K562 (cell line): ENCODE measurements at regions not wholly inside any gene's neighbourhood (a gene's known extent, or its start where the extent isn't known, plus 50 kb on each side); places are given as distances from the start of the nearest gene placed in this dataset.

Experiments used
- ATAC-seq: fragments of 200-7000 bp; cut with Tn5 transposase; 3 replicates; pipeline ENCODE4 v1.9.1; 2020; ENCODE audit warnings: moderate library complexity
- BruUV-seq: library from RNA; stranded (reverse); fragments of 400-500 nt; replicated peaks from 2 replicates; lab custom pipeline; 2021; lab: Mats Ljungman, UMichigan
- CTCF ChIA-PET: fragments of 300-600 bp; formaldehyde crosslinking; extraction: SDS; loops from one replicate; lab custom pipeline; 2021; ENCODE audit warnings: low intra/inter-chr PET ratio; lab: Yijun Ruan, JAX
- POLR2A ChIA-PET: fragments of 300-600, 350-650 bp; sonication (Branson Sonifier 250); formaldehyde crosslinking; extraction: SDS; loops from one replicate; lab custom pipeline; 2021; ENCODE audit warnings: antibody characterized with exemption, inconsistent platforms; lab: Yijun Ruan, JAX
- DNase-seq, 4 experiments: peaks; one replicate each; pipeline versions ENCODE4 v3.0.0 to v3.0.0-alpha.2; 2011 to 2018; ENCODE audit warnings: low spot score in 3 of 4, mixed read lengths in 3 of 4; ENCODE audit errors: extremely low read depth in 1 of 4
- FAIRE-seq: peaks from 2 replicates; lab custom pipeline; 2011; peaks lifted over from hg19 to GRCh38; lab: Jason Lieb, UNC
- H2AFZ ChIP-seq: 2 replicates; pipeline ENCODE4 v1.6.0; 2011; ENCODE audit warnings: low read depth, low read length, control low read depth, inconsistent platforms
- H3K27ac ChIP-seq: fragments of 200-600 bp; 3 replicates; pipeline ENCODE4 v1.8.0; 2011; ENCODE audit warnings: low read depth, mild to moderate bottlenecking, control low read depth, inconsistent platforms, low read length, moderate library complexity, mixed read lengths; ENCODE audit errors: extremely low read depth
- H3K27me3 ChIP-seq, 2 experiments: fragments of 300-600 bp in 1 of 2; 2 replicates in 1 of 2; 3 replicates in 1 of 2; pipeline versions ENCODE4 v1.6.0 to v1.8.0; 2011; ENCODE audit warnings: inconsistent platforms in 2 of 2, low read length in 2 of 2, mild to moderate bottlenecking in 1 of 2, mixed read lengths in 1 of 2, moderate library complexity in 1 of 2; ENCODE audit not compliant: control insufficient read depth in 2 of 2, insufficient read depth in 2 of 2
- H3K36me3 ChIP-seq: fragments of 300-600 bp; 3 replicates; pipeline ENCODE4 v1.8.0; 2011; ENCODE audit warnings: mild to moderate bottlenecking, low read length, inconsistent platforms; ENCODE audit not compliant: control insufficient read depth, insufficient read depth
- H3K4me1 ChIP-seq, 2 experiments: fragments of 200-600 bp in 1 of 2; replicated peaks in 1 of 2; 2 replicates in 1 of 2; 3 replicates in 1 of 2; pipeline versions ENCODE4 v1.5.1 to v1.8.0; 2011; ENCODE audit warnings: inconsistent platforms in 2 of 2, low read length in 2 of 2, mild to moderate bottlenecking in 1 of 2, mixed read lengths in 1 of 2, moderate library complexity in 1 of 2; ENCODE audit not compliant: control insufficient read depth in 2 of 2, insufficient read depth in 2 of 2
- H3K4me2 ChIP-seq: 2 replicates; pipeline ENCODE4 v1.6.1; 2011; ENCODE audit warnings: low read length, control low read depth, inconsistent platforms, mixed read lengths; ENCODE audit not compliant: insufficient read depth
- H3K4me3 ChIP-seq: fragments of 200-600 bp; sonication (generic), shearing (Covaris generic); 2 replicates; pipeline ENCODE4 v1.5.1; 2016; ENCODE audit warnings: control low read depth, inconsistent platforms
- H3K79me2 ChIP-seq: fragments of 200-600 bp; 3 replicates; pipeline ENCODE4 v1.8.0; 2011; ENCODE audit warnings: low read length, inconsistent platforms; ENCODE audit not compliant: control insufficient read depth, insufficient read depth
- H3K9ac ChIP-seq, 2 experiments: 2 replicates each; pipeline versions ENCODE4 v1.6.0 to v1.6.1; 2011; ENCODE audit warnings: low read depth in 2 of 2, low read length in 2 of 2, control low read depth in 1 of 2, inconsistent platforms in 1 of 2, mild to moderate bottlenecking in 1 of 2, mixed read lengths in 1 of 2; ENCODE audit not compliant: insufficient read depth in 1 of 2
- H3K9me1 ChIP-seq: one replicate; pipeline ENCODE4 v1.6.0; 2011; ENCODE audit warnings: inconsistent platforms, mild to moderate bottlenecking, low read length, moderate library complexity; ENCODE audit not compliant: control insufficient read depth, insufficient read depth
- H3K9me3 ChIP-seq: replicated peaks from 2 replicates; pipeline ENCODE4 v1.5.1; 2011; ENCODE audit warnings: low read depth, low read length, inconsistent platforms; ENCODE audit not compliant: control insufficient read depth, insufficient read depth
- H4K20me1 ChIP-seq: replicated peaks from 2 replicates; pipeline ENCODE4 v1.6.1; 2011; ENCODE audit warnings: low read length, inconsistent platforms, mixed read lengths; ENCODE audit not compliant: control insufficient read depth, insufficient read depth
- CCAR2 ChIP-seq: fragments of 200-400 bp; formaldehyde crosslinking; IDR thresholded peaks from 2 replicates; pipeline ENCODE4 v1.6.1; 2017; ENCODE audit warnings: mild to moderate bottlenecking, low read depth, low read length
- CHCHD3 ChIP-seq: fragments of 250-450 bp; sonication (Bioruptor Pico); IDR thresholded peaks from 2 replicates; pipeline ENCODE4 v2.1.2; 2022; ENCODE audit warnings: mild to moderate bottlenecking
- DACH1 ChIP-seq: fragments of 450-650 bp; IDR thresholded peaks from 2 replicates; pipeline ENCODE4 v1.6.1; 2018; ENCODE audit not compliant: partially characterized antibody
- NFIX ChIP-seq: fragments of 250-450 bp; sonication (Bioruptor Pico); IDR thresholded peaks from 2 replicates; pipeline ENCODE4 v1.4.0; 2020; ENCODE audit warnings: low read depth, mild to moderate bottlenecking, moderate library complexity
- PHB ChIP-seq: fragments of 250-450 bp; sonication (Bioruptor Pico); IDR thresholded peaks from 2 replicates; pipeline ENCODE4 v1.5.0; 2021
- RBBP5 ChIP-seq: fragments of 200-600 bp; sonication (generic); IDR thresholded peaks from 2 replicates; pipeline ENCODE4 v1.6.1; 2012; ENCODE audit warnings: borderline replicate concordance, mild to moderate bottlenecking, low read length, control low read depth, inconsistent platforms; ENCODE audit not compliant: insufficient read depth, poor library complexity, severe bottlenecking
- SMAD4 ChIP-seq: fragments of 250-450 bp; sonication (Bioruptor Pico); conservative IDR thresholded peaks from 2 replicates; pipeline ENCODE4 v1.8.0; 2021; ENCODE audit warnings: inconsistent platforms, mild to moderate bottlenecking, moderate library complexity
- SMARCA5 ChIP-seq: fragments of 450-650 bp; IDR thresholded peaks from 2 replicates; pipeline ENCODE4 v1.6.1; 2016
- ZKSCAN1 ChIP-seq: fragments of 150-350 bp; IDR thresholded peaks from 2 replicates; pipeline ENCODE4 v1.6.1; 2016; ENCODE audit warnings: low read depth, low read length
- ZNF212 ChIP-seq: fragments of 450-650 bp; formaldehyde crosslinking; IDR thresholded peaks from 2 replicates; pipeline ENCODE4 v1.4.0; 2020; ENCODE audit warnings: mild to moderate bottlenecking
- ZNF274 ChIP-seq: IDR thresholded peaks from 2 replicates; pipeline ENCODE4 v1.6.1; 2011; ENCODE audit warnings: low read depth, mild to moderate bottlenecking, low read length, moderate library complexity, borderline replicate concordance
- ZNF3 ChIP-seq: fragments of 250-450 bp; sonication (Bioruptor Pico); IDR thresholded peaks from 2 replicates; pipeline ENCODE4 v1.5.0; 2021; ENCODE audit warnings: mild to moderate bottlenecking, moderate library complexity
- ZNF766 ChIP-seq: fragments of 200-800 bp; sonication (Bioruptor generic); conservative IDR thresholded peaks from 2 replicates; pipeline ENCODE4 v1.6.1; 2016; ENCODE audit warnings: missing genetic modification characterization, missing compliant biosample characterization
- WGBS: fragments of 100-300 bp; shearing (Covaris generic); methylation state at CpG from one replicate; pipeline ENCODE4 v1.1.6; 2016; ENCODE audit warnings: low coverage, mixed read lengths; ENCODE audit not compliant: insufficient coverage; ENCODE audit errors: missing lambda C conversion rate; 5-methylcytosine and 5-hydroxymethylcytosine counted together
- in situ Hi-C: fragments of 300-500 bp; cut with MboI; formaldehyde crosslinking; loops from 4 replicates; pipeline ENCODE4 v1.15.0; 2018; ENCODE audit warnings: inconsistent platforms, mixed read lengths
- intact Hi-C: fragments of 100-400 bp; cut with micrococcal nuclease; formaldehyde crosslinking; loops from 2 replicates; pipeline ENCODE4 v1.14.2; 2022
- TF ChIP-seq, protein P1 (sequence below), 3 experiments: IDR thresholded peaks in 2 of 3; conservative IDR thresholded peaks in 1 of 3; 2 replicates each; pipeline ENCODE4 v1.5.1; 2011 to 2012; ENCODE audit warnings: low read length in 3 of 3, mild to moderate bottlenecking in 3 of 3, control low read depth in 2 of 3, improper control_type of control experiment in 1 of 3, inconsistent platforms in 1 of 3, low read depth in 1 of 3, mixed read lengths in 1 of 3, moderate library complexity in 1 of 3; ENCODE audit not compliant: insufficient read depth in 2 of 3

DNA sequence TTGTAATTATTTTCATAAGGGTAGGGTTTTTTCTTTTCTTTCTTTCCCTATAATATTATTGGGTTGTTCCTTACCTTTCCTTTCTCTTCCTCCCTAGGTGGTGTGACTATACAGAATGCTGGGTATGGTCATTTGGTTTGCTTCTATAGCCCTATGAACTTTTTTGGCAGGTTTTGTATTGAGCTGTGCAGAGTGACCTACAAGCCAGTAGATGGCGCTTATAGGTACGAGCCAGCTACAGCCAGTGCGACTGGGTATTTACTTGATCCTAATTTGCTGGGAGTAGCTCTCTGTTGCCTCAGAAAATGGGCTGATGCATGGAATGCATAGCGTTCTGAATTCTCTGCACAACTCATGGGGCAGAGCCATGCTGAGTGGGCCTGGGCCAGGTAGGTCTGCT is 423.3 kb downstream of the MAGEE1 start:
- Histone ChIP-seq H3K27ac (no peak overlapping the region), H3K4me3 (no peak overlapping the region), H3K36me3 (no peaks in the 10 kb centered on the region), H3K79me2 (no peaks in the 10 kb centered on the region), H3K9ac (no peak overlapping the region), H3K27me3 (no peaks in the 10 kb centered on the region), H4K20me1 (no peaks in the 10 kb centered on the region), H3K4me1 (no peaks in the 10 kb centered on the region), H3K4me2 (no peak overlapping the region), H2AFZ (no peak overlapping the region), H3K9me3 (no peaks in the 10 kb centered on the region), H3K9me1 (no peaks in the 10 kb centered on the region)
- TF ChIP-seq SMARCA5 = no peak
- TF ChIP-seq, protein P1, sequence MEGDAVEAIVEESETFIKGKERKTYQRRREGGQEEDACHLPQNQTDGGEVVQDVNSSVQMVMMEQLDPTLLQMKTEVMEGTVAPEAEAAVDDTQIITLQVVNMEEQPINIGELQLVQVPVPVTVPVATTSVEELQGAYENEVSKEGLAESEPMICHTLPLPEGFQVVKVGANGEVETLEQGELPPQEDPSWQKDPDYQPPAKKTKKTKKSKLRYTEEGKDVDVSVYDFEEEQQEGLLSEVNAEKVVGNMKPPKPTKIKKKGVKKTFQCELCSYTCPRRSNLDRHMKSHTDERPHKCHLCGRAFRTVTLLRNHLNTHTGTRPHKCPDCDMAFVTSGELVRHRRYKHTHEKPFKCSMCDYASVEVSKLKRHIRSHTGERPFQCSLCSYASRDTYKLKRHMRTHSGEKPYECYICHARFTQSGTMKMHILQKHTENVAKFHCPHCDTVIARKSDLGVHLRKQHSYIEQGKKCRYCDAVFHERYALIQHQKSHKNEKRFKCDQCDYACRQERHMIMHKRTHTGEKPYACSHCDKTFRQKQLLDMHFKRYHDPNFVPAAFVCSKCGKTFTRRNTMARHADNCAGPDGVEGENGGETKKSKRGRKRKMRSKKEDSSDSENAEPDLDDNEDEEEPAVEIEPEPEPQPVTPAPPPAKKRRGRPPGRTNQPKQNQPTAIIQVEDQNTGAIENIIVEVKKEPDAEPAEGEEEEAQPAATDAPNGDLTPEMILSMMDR (IDR thresholded peaks at IDR 0.05 in 2 of 3, conservative IDR thresholded peaks at IDR 0.05 in 1 of 3; ENCODE audit: insufficient read depth in 2 of 3, low read depth in 1 of 3, low read length in 3 of 3) = peak in 1 of 3 experiments; percentile 20; a peak in 1 of 6 replicates
- 7% methylated on average over 3 of the region's 4 CpGs for WGBS
- in situ Hi-C loops = no loop called here
- CTCF ChIA-PET = no interaction called here
- intact Hi-C loops = no loop called here
- BruUV-seq = no TSS peak
- no peak for ATAC-seq
- no peak for DNase-seq
- no peak for FAIRE-seq
- POLR2A ChIA-PET = no interaction called here

DNA sequence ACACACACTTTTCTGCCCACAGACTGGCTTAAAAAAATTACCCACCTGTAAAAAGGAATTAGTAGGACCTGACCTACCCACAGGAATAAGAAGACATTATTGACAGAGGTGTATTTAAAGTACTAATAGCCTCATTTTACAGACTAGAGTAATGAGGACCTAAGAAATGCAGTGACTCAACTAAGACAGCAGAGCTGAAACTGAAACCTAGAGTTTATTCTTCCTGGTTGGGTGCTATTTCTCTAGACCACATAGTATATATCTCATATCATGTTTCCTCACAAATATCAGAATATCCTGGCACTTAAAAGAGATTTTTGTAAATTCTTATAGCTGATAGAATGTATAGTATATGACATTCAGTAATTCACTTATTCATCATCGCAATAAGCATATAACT is 435.0 kb downstream of the MAGEE1 start:
- no peaks in the 10 kb centered on the region for H3K36me3 ChIP-seq
- intact Hi-C loops = no loop called here
- no peaks in the 10 kb centered on the region for H3K9me1 ChIP-seq
- no peak overlapping the region for H3K4me3 ChIP-seq
- FAIRE-seq (no peak), ATAC-seq (no peak), DNase-seq (no peak)
- in situ Hi-C loops = no loop called here
- WGBS = 0% methylated on average over 1 of the region's 1 CpG
- H3K79me2 ChIP-seq = no peaks in the 10 kb centered on the region
- BruUV-seq = no TSS peak
- H2AFZ ChIP-seq = no peak overlapping the region
- H3K9ac ChIP-seq = no peak overlapping the region
- CTCF ChIA-PET = no interaction called here
- no peaks in the 10 kb centered on the region for H3K27me3 ChIP-seq
- POLR2A ChIA-PET = no interaction called here
- no peak overlapping the region for H3K27ac ChIP-seq
- no peaks in the 10 kb centered on the region for H3K9me3 ChIP-seq
- no peak overlapping the region for H3K4me2 ChIP-seq
- no peaks in the 10 kb centered on the region for H4K20me1 ChIP-seq
- H3K4me1 ChIP-seq = no peaks in the 10 kb centered on the region
- TF ChIP-seq ZKSCAN1 (no peak), ZNF274 (no peak), DACH1 (no peak), SMAD4 (no peak), ZNF212 (CRISPR knock-in tag) (no peak), NFIX (CRISPR knock-in tag) (no peak), RBBP5 (no peak), PHB (CRISPR knock-in tag) (no peak), CHCHD3 (CRISPR knock-in tag) (no peak), ZNF3 (no peak), ZNF766 (no peak), CCAR2 (no peak)
